PC-3 (cell line): ENCODE measurements at regions not wholly inside any gene's neighbourhood (a gene's known extent, or its start where the extent isn't known, plus 50 kb on each side); places are given as distances from the start of the nearest gene placed in this dataset.

Experiments
- ATAC-seq: fragments of 200-7000 bp; cut with Tn5 transposase; 2 replicates; pipeline ENCODE4 v1.9.1; 2020; ENCODE audit warnings: mild to moderate bottlenecking, moderate library complexity
- BruUV-seq: library from RNA; stranded (reverse); fragments of 400-500 nt; replicated peaks from 2 replicates; lab custom pipeline; 2021; lab: Mats Ljungman, UMichigan
- CTCF ChIA-PET: fragments of 300-600 bp; sonication (Branson Sonifier 250); formaldehyde crosslinking; loops from one replicate; lab custom pipeline; 2022; ENCODE audit warnings: antibody characterized with exemption; lab: Charles Lee
- POLR2A ChIA-PET: fragments of 300-600 bp; sonication (Branson Sonifier 250); formaldehyde crosslinking; loops from one replicate; lab custom pipeline; 2022; ENCODE audit warnings: antibody characterized with exemption; ENCODE audit not compliant: unreplicated experiment; lab: Charles Lee
- DNase-seq: peaks from one replicate; pipeline ENCODE4 v3.0.0-alpha.2; 2015
- H2AFZ ChIP-seq: fragments of 300-600 bp; sonication (generic); 2 replicates; pipeline ENCODE4 v1.6.0; 2016; ENCODE audit warnings: antibody characterized with exemption, low read length
- H3F3A ChIP-seq: fragments of 300-600 bp; sonication (generic); one replicate; pipeline ENCODE4 v1.6.0; 2017; ENCODE audit warnings: antibody characterized with exemption, low read length, control low read depth, mild to moderate bottlenecking; ENCODE audit not compliant: unreplicated experiment
- H3K27ac ChIP-seq: fragments of 300-600 bp; sonication (generic); 2 replicates; pipeline ENCODE4 v1.5.1; 2016; ENCODE audit warnings: mild to moderate bottlenecking, low read length
- H3K27me3 ChIP-seq: fragments of 300-600 bp; sonication (generic); 2 replicates; pipeline ENCODE4 v1.6.1; 2016; ENCODE audit warnings: low read length, mixed read lengths
- H3K36me3 ChIP-seq: fragments of 300-600 bp; sonication (generic); 2 replicates; pipeline ENCODE4 v1.6.1; 2016; ENCODE audit warnings: low read depth, mixed run types, low read length, mixed read lengths
- H3K4me1 ChIP-seq: fragments of 300-600 bp; sonication (generic); 2 replicates; pipeline ENCODE4 v1.5.1; 2016; ENCODE audit warnings: low read length; ENCODE audit not compliant: insufficient read depth
- H3K4me2 ChIP-seq: fragments of 300-600 bp; sonication (generic); 2 replicates; pipeline ENCODE4 v1.6.0; 2016; ENCODE audit warnings: low read length
- H3K4me3 ChIP-seq: fragments of 300-600 bp; sonication (generic); 2 replicates; pipeline ENCODE4 v1.5.1; 2016; ENCODE audit warnings: mild to moderate bottlenecking, low read length, mixed read lengths
- H3K79me2 ChIP-seq: fragments of 300-600 bp; sonication (generic); 2 replicates; pipeline ENCODE4 v1.6.1; 2017; ENCODE audit warnings: low read length, mixed read lengths
- H3K9ac ChIP-seq: fragments of 300-600 bp; sonication (generic); 2 replicates; pipeline ENCODE4 v1.6.0; 2016; ENCODE audit warnings: mild to moderate bottlenecking, low read length
- H3K9me2 ChIP-seq: fragments of 300-600 bp; sonication (generic); replicated peaks from 2 replicates; pipeline ENCODE4 v1.6.1; 2016; ENCODE audit warnings: mixed run types, low read length, mixed read lengths
- H3K9me3 ChIP-seq: fragments of 300-600 bp; sonication (generic); 2 replicates; pipeline ENCODE4 v1.6.1; 2016; ENCODE audit warnings: low read length, mixed read lengths
- H4K20me1 ChIP-seq: fragments of 300-600 bp; sonication (generic); 2 replicates; pipeline ENCODE4 v1.6.1; 2016; ENCODE audit warnings: low read length, mixed read lengths
- EZH2 ChIP-seq: fragments of 300-600 bp; sonication (generic); IDR thresholded peaks from one replicate; pipeline ENCODE4 v1.6.1; 2017; ENCODE audit warnings: antibody characterized with exemption, mild to moderate bottlenecking, low read length; ENCODE audit not compliant: unreplicated experiment
- EZH2phosphoT487 ChIP-seq: fragments of 300-600 bp; sonication (generic); IDR thresholded peaks from 2 replicates; pipeline ENCODE4 v1.6.1; 2018; ENCODE audit warnings: mild to moderate bottlenecking, antibody characterized with exemption, low read length, borderline replicate concordance
- intact Hi-C: fragments of 100-400 bp; cut with micrococcal nuclease; formaldehyde crosslinking; loops from 2 replicates; pipeline ENCODE4 v1.9.0; 2023
- TF ChIP-seq, protein P1 (sequence below): fragments of 300-600 bp; sonication (generic); conservative IDR thresholded peaks from 2 replicates; pipeline ENCODE4 v1.5.1; 2017; ENCODE audit warnings: antibody characterized with exemption, low read depth, mild to moderate bottlenecking, low read length

DNA sequence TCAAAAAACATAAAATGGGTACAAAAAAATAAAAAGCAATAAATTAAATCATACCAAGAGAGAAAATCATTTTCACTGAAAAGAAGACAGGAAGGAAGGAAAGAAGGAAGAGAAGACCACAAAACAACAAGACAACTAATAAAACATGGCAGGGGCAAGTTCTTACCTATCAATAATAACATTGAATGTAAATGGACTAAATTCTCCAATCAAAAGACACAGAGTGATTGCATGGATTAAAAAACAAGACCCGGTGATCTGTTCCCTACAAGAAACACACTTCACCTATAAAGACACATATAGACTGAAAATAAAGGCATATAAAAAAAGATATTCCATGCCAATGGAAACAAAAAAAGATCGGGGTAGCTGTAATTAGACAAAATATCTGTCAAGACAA lies 82.6 kb upstream of the CERS6 start:
- intact Hi-C loops, result loop anchor here (10.0 kb wide), 1 partner anchor 311 kb away; no protein-coding TSS in a partner anchor
- POLR2A ChIA-PET, result no interaction called here
- CTCF ChIA-PET, result no interaction called here

DNA sequence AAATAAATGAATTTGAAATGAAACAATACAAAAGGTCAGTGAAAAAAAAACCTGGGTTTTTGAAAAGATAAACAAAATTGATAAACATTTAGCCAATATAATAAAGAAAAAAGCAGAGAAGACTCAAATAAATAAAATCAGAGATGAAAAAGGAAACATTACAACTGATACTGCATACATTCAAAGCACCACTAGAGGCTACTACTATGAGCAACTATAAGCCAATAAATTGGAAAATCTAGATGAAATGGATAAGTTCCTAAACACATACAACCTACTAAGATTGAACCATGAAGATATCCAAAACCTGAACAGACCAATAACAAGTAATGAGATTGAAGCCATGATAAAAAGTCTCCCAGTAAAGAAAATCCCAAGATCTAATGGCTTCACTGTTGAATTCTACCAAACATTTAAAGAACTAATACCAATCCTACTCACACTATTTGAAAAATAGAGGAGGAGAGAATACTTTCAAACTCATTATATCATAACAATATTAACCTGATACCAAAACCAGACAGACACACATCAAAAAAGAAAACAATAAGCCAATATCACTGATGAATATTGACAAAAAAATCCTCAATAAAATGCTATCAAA lies 80.8 kb upstream of the CERS6 start:
- H3K9me2 ChIP-seq, result no peaks in the 10 kb centered on the region; the same call in 1 of the 2 replicates
- H3K4me1 ChIP-seq, result no peaks in the 10 kb centered on the region
- ChIA-PET POLR2A (no interaction called here), CTCF (no interaction called here)
- intact Hi-C loops, result loop anchor here (1.0 to 10.0 kb wide), 2 partner anchors 310 to 384 kb away; no protein-coding TSS in a partner anchor
- no peaks in the 10 kb centered on the region for H3F3A ChIP-seq
- ATAC-seq, result no peak
- no peaks in the 10 kb centered on the region for H3K9me3 ChIP-seq
- DNase-seq, result peak; percentile 45
- H3K9ac ChIP-seq, result no peak overlapping the region
- H3K27ac ChIP-seq, result no peak overlapping the region
- H4K20me1 ChIP-seq, result no peaks in the 10 kb centered on the region
- no peak for TF ChIP-seq EZH2phosphoT487
- TF ChIP-seq, protein P1, sequence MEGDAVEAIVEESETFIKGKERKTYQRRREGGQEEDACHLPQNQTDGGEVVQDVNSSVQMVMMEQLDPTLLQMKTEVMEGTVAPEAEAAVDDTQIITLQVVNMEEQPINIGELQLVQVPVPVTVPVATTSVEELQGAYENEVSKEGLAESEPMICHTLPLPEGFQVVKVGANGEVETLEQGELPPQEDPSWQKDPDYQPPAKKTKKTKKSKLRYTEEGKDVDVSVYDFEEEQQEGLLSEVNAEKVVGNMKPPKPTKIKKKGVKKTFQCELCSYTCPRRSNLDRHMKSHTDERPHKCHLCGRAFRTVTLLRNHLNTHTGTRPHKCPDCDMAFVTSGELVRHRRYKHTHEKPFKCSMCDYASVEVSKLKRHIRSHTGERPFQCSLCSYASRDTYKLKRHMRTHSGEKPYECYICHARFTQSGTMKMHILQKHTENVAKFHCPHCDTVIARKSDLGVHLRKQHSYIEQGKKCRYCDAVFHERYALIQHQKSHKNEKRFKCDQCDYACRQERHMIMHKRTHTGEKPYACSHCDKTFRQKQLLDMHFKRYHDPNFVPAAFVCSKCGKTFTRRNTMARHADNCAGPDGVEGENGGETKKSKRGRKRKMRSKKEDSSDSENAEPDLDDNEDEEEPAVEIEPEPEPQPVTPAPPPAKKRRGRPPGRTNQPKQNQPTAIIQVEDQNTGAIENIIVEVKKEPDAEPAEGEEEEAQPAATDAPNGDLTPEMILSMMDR, result peak; percentile 72
- no peaks in the 10 kb centered on the region for H3K27me3 ChIP-seq
- H3K4me3 ChIP-seq, result no peak overlapping the region
- no peaks in the 10 kb centered on the region for H3K36me3 ChIP-seq
- no TSS peak for BruUV-seq
- no peak overlapping the region for H3K4me2 ChIP-seq
- H2AFZ ChIP-seq, result no peak overlapping the region
- no peaks in the 10 kb centered on the region for H3K79me2 ChIP-seq

More for the DNA sequence above, 82.6 kb upstream of the CERS6 start:
- Histone ChIP-seq H3K9ac (no peak overlapping the region), H3K9me3 (no peaks in the 10 kb centered on the region), H3K27ac (no peak overlapping the region), H3K9me2 (no peaks in the 10 kb centered on the region; the same call in 1 of the 2 replicates), H2AFZ (no peak overlapping the region), H3K4me2 (no peak overlapping the region), H4K20me1 (no peaks in the 10 kb centered on the region), H3F3A (no peaks in the 10 kb centered on the region), H3K4me1 (no peaks in the 10 kb centered on the region), H3K79me2 (no peaks in the 10 kb centered on the region), H3K4me3 (no peak overlapping the region), H3K36me3 (no peaks in the 10 kb centered on the region), H3K27me3 (no peaks in the 10 kb centered on the region)
- DNase-seq (no peak), ATAC-seq (no peak)
- BruUV-seq, result no TSS peak
- TF ChIP-seq, protein P1, result no peak
- TF ChIP-seq EZH2phosphoT487, result no peak
- no peak for TF ChIP-seq EZH2

DNA sequence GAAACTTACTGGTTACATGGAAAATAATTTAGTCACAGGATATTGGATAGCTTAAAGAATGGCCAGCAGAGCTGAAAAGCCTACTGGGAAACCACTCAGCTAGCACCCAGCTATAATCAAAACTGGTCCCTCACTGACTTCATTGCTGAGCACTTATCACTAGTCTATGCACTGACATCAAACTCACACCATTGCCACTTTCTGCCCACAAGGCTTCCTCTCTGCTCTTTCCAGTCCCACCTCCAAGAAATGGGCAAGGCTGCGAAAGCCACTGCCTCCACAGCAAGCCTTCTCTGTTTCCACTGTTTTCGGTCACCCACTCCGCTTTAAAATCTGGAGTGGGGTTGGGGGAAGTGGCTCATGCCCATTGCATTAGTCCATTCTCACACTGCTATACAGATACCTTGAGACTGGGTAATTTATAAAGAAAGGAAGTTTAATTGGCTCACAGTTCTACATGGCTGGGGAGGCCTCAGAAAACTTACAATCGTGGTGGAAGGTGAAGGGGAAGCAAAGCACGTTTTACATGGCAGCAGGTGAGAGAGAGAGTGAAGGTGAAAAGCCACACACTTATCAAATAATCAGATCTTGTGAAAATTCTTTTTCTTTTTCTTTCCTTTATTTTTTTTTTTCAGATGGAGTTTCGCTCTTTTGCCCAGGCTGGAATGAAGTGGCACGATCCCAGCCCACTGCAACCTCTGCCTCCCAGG lies 77.0 kb upstream of the CERS6 start:
- Histone ChIP-seq H3K79me2 (no peaks in the 10 kb centered on the region), H4K20me1 (no peaks in the 10 kb centered on the region), H3F3A (no peaks in the 10 kb centered on the region), H3K36me3 (no peaks in the 10 kb centered on the region), H3K4me1 (no peaks in the 10 kb centered on the region), H3K4me2 (no peak overlapping the region), H3K27ac (no peak overlapping the region), H2AFZ (no peak overlapping the region), H3K9ac (no peak overlapping the region), H3K27me3 (no peaks in the 10 kb centered on the region), H3K4me3 (no peak overlapping the region), H3K9me3 (no peaks in the 10 kb centered on the region), H3K9me2 (0 out of 2 replicates have a peak, but pooled peaks cover 3% of the 10 kb centered on the region)
- ATAC-seq (no peak), DNase-seq (no peak)
- intact Hi-C loops, result loop anchor here (10.0 kb wide), 1 partner anchor 306 kb away; no protein-coding TSS in a partner anchor
- TF ChIP-seq EZH2, result no peak
- TF ChIP-seq, protein P1, result no peak
- no peak for TF ChIP-seq EZH2phosphoT487
- BruUV-seq, result no TSS peak
- ChIA-PET CTCF (no interaction called here), POLR2A (no interaction called here)
